ENCODE measurements at regions not wholly inside any gene's neighbourhood (a gene's known extent, or its start where the extent isn't known, plus 50 kb on each side); places are given as distances from the start of the nearest gene placed in this dataset.
"Not testable (repeated sequence)": the region's sequence is repeated elsewhere in the genome, so short reads cannot be mapped to it uniquely, and the experiment has no call there.

GRCh38 chr3:109806929-109807328, 469.6 kb upstream of the DPPA4 start:
- DNase-seq: no peak

DNA sequence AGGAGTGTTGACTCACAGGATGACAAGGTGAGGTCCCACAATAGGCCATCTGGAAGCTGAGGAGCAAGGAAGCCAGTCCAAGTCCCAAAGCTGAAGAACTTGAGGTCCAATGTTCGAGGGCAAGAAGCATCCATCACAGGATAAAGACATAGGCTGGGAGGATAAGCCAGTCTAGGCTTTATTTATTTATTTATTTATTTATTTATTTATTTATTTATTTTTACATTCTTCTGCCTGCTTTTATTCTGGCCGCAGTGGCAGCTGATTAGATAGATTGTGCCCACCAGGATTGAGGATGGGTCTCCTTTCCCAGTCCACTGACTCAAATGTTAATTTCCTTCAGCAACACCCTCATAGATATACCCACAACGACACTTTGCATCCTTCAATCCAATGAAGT, 472.2 kb upstream of the DPPA4 start:
- DNase-seq: no peak

DNA sequence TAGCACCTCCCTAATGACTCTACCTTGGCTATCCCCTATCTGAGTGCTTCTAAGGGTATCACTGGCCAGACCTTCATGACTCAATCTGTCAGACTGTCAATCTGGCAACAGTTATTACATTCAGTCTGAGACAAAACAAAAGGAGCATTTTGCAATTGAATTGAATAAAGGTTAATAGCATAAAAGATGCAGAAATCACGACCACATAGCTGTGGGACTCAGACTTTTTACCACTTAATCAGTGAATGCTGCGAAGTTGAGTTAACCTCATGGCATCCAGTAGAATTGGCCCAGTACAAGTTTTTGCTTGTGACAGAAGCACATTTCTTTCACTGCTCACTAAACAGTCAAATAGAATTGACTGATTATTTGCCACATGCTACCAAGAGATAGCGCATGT, 480.7 kb upstream of the DPPA4 start:
- no peak for DNase-seq

DNA sequence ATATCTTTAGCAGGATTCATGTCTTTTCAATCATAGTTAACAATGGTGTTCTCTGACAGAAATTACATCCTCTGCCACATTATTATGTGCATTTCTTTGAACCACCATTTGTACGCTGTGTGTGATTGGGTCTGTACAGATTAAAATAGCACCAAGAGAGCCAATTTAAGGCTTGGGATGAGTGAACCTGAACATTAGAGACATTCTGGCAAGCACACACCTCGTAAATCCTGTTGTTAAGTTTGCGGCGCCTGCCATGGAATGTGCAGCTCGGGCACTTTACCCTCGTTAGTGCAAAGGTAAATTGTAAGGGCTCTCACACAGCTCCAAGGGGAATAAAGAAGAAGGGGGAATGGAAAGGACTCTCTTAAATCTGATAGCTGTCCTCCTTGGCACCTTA, 482.4 kb upstream of the DPPA4 start:
- DNase-seq: no peak

DNA sequence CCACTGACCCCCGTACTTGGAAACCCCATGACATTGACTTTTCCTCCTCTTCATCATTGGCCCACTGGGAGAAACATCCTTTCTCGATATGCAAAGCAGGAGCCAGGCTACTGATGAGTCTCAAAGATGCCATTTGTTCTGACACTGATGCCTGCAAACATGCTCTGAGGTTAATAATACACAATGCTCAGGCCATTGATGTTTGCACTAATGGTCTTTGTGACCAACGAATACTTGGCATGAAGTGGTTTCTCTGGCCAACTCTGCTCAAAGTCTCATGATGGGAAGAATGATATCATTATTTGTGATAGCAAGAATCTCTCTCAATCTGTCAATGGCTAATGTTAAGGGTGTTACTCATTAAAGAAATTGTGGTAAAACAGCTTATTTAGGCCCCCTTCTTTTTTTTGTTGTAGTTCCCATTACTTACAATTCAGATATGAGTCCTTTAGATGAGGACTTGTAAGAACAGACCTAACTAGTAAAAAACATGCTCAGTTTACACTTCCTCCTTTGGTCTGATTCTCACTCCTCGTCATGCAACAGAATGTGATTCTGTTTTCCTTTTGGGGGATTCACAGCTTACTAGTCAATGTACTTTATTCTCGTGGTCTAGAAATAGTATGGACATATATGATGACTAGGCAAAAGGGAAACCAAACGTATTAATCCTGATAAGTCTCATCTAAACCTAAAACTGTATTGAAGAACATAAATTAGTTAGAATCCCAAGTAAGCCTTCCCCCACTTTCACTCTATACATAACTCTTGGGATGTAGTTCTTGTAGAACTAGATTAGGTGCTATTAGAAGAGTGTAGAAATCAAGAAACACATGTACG, 488.8 kb upstream of the DPPA4 start:
- DNase-seq: no peak

DNA sequence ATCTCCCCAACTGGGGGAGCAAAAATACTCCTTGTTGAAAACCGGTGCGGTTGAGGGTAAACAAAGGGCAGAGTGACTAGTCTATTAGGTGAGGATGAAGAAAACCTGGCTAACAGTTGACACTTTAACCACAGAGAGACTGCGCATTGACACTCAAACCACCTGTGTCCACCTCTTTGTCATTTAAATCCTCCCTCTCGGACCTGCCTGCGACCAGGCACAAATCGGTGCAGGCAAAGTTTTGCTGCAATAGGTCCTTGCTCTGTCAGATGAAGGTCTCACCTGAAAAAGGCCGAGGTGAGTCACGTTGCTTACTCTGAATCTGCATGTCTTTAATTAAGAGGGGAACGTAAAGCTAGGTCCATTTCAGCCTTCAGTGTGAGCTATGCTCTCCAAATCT, 494.1 kb upstream of the DPPA4 start:
- no peak for DNase-seq

GRCh38 chr3:109835958-109836357, 498.6 kb upstream of the DPPA4 start:
- DNase-seq: no peak

GRCh38 chr3:109851854-109852253, 514.5 kb upstream of the DPPA4 start:
- no peak for DNase-seq

GRCh38 chr3:109852283-109852682, 514.9 kb upstream of the DPPA4 start:
- no peak for DNase-seq

GRCh38 chr3:109853077-109853731, 515.9 kb upstream of the DPPA4 start:
- no peak for DNase-seq

DNA sequence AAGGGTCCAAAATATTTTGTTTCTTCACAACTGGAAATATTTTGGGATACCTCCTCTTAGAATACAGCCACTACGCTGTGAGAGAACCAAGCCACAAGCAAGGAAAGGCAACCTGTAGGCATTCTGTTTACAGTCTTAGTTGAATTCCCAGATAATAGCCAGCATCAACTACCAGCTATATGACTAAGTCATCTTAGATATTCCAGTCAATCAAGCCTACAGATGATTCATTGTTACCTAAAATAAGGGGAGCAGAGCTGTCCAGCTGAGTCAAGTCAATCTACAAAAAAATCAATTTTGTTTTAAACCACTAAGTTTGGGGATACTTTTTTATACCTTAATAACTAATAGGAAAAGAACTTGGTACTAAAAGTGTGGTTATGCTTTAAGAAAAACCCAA, 526.4 kb upstream of the DPPA4 start:
- DNase-seq: no peak

- no peak for DNase-seq
Observed at GRCh38 chr3:109864452-109864851, 527.1 kb upstream of the DPPA4 start.

- DNase-seq: no peak
Observed at GRCh38 chr3:109869586-109869985, 532.2 kb upstream of the DPPA4 start.

DNA sequence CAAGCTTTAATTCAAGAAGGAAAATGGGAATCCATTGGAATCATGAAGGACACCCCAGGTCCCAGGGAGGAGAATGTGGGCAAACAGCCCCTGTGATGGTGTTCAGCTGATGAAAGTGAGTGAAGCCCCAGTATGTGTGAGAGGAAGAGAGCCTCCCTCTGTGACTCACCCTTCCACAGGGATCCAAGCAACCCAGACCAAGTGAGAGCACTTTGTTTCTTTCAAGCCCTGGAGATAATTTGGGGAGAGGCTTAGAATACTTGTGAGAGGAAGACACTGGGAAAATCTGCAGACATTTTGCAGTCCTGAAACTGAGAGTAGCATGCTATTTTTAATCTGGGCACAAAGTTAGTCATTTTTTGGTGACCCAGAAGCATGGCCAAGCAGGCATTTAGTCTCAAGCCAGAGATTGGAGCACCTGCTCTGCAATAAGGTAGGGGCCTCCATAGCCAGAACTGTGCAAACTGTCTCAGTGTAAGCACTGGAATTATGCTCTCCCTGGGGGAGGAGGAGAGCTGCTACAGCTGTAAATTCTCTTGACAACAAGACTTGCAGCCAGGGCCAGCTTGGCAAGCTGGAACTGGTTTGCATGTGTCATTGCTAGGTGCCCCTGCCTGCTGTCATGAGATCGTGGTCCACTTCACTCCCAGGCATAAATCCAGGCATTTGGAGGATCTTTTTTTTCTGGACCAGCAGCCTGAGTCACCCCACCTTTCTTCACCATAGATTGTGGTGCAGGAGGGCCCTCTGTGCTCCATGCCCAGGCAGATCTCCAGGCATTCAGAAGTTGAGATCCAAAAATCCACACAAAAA, 537.8 kb upstream of the DPPA4 start:
- DNase-seq: no peak

DNA sequence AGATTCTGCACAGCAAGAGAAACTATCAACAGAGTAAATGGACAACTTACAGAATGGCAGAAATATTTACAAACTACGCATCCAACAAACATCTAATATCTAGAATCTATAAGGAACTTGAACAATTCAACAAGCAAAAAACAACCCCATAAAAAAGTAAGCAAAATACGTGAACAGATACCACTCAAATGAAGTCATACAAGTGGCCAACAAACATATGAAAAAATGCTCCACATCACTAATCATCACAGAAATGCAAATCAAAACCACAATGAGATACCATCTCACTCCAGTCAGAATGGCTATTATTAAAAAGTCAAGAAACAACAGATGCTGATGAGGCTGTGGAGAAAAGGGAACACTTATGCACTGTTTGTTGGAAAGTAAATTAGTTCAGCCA, 540.3 kb upstream of the DPPA4 start:
- DNase-seq: not testable (repeated sequence)

DNA sequence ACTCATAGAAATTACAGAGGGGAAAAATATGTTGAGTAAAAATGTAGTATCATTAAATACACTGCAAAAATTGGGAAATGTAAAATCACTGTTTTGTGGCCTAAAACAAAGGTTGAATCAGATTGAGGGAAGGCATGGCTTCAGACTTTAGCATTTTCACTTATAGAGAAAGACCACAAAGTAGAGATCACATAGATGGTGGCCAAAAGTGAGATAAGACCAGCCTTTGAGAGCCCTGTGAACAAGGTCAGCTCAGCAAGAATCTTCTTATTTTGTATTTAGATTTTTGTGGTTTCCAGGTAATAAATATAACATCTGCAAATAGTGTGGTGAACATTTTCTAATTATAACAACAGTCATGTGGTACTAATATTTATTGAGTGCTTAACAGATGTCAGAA, 544.8 kb upstream of the DPPA4 start:
- DNase-seq: no peak

DNA sequence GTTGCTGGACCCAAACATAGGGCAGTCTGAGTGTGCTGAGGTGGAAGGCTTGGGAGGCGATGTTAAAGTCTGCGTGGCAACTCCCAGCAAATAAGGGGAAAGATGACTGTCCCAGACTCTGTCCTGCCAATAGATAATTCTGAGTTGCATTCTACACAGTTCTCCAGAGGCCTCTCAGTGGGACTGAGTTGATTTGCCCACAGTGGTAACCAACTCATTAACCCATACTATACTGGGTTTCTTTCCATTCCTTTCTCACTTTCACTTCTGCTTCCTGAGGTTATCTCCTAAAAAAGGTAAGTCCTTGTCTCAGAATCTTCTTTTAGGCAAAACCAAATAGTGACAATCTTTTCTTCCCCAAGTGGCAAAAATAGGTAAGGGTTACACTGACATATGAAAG, 549.9 kb upstream of the DPPA4 start:
- no peak for DNase-seq

- no peak for DNase-seq
Observed at GRCh38 chr3:109888026-109888425, 550.7 kb upstream of the DPPA4 start.

- DNase-seq: no peak
Observed at GRCh38 chr3:109897734-109898133, 560.4 kb upstream of the DPPA4 start.

- DNase-seq: no peak
Observed at GRCh38 chr3:109899925-109900324, 562.6 kb upstream of the DPPA4 start.

DNA sequence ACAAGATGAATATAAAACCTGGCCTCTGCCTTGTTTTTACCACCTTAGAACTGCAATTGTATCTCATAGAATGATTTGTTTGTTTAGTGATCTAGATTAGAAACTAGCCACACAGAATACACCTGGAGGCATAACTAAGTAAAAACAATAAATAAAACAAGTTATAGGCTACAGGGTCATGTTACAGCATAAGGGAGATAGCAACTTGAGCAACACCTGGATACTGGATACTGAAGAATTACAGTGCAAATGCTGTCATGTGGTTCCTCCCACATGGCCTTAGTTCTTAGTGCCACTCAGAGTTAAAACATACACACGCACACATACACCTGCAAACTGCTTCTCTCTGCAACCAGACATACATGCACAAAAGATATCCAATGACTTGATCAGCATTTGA, 563.4 kb upstream of the DPPA4 start:
- DNase-seq: peak; percentile 68

DNA sequence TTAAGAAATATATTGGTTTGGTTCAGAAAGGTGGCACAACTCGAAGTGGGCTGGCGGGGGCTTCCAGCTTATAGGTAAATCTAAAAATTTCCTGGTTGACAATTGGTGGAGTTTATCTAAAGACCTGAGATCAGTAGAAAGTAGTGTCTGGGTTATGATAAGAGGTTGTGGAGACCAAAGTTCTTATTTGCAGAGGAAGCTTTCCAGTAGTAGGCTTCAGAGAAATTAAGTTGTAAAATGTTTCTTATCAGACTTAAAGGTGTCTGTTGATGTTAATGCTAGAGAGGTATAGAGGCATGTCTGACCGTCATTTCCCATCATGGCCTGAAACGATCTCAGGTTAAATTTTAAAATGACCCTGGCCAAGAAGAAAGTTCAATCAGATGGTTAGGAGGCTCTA, 565.2 kb upstream of the DPPA4 start:
- DNase-seq: no peak

GRCh38 chr3:109903100-109903499, 565.8 kb upstream of the DPPA4 start:
- no peak for DNase-seq

DNA sequence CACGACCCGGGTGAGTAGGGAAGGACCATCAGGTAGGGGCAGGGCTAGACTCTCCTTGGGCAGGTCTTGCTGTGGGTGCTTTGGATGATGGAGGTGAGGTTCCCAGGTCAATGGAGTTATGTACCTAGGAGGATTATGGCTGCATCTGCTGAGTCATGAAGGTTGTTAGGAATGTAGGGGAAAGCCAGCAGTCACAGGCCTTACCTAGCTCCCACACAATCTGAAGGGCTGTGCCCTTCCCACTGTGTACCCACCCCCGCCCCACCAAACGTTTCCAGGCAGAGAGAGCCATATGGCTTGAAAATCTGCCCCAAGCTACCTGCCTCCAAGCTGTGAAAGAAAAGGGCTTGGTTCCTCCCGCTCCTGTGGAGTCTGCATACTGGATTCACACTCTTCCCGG, 573.4 kb upstream of the DPPA4 start:
- no peak for DNase-seq
